ENCODE measurements at regions not wholly inside any gene's neighbourhood (a gene's known extent, or its start where the extent isn't known, plus 50 kb on each side); places are given as distances from the start of the nearest gene placed in this dataset.

GRCh38 chr3:84806958-84807357 lies 151.8 kb upstream of the CADM2 start:
- TF ChIP-seq CTCF (IDR thresholded peaks at IDR 0.05): no peak
- TF ChIP-seq POLR2A (IDR thresholded peaks at IDR 0.05): no peak

Measured in Peyer's patch (tissue), 4 donors.